Astrocyte of the spinal cord (primary cell): ENCODE measurements at regions not wholly inside any gene's neighbourhood (a gene's known extent, or its start where the extent isn't known, plus 50 kb on each side); places are given as distances from the start of the nearest gene placed in this dataset.

Source experiments
- DNase-seq: peaks from one replicate; pipeline ENCODE4 v3.0.0; 2011; ENCODE audit warnings: low read depth, low spot score
- H3K4me3 ChIP-seq: 2 replicates; pipeline ENCODE4 v1.5.1; 2011; ENCODE audit warnings: low read depth, mild to moderate bottlenecking, low read length, moderate library complexity
- in situ Hi-C: cut with HindIII; loops from 2 replicates; pipeline ENCODE4 v1.10.0; 2017; ENCODE audit warnings: low sequenced_read_pairs
- TF ChIP-seq, protein P1 (sequence below): IDR thresholded peaks from 2 replicates; pipeline ENCODE4 v1.5.1; 2012; ENCODE audit warnings: low read depth, mild to moderate bottlenecking, low read length, inconsistent platforms

DNA sequence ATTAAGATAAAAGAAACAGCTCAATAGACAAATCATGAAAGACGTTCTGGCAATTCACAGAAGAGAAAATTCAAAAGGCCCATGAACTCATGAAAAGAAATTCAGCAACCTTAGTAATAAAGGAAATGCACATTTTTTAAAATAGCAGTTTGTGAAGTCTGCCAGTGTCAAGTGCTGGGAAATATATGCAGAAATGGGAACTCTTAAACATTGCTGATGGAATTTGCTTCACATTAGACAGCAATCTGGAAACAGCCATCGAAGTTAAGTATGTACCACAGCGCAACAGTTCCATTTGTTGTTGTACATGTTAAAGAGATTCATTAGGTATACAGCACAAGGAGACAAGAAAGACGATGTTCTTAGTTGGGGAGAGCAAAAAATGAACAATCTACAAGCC is 319.4 kb upstream of the SALL1 start:
- H3K4me3 ChIP-seq: no peak overlapping the region
- in situ Hi-C loops: no loop called here
- DNase-seq: no peak
- TF ChIP-seq, protein P1, sequence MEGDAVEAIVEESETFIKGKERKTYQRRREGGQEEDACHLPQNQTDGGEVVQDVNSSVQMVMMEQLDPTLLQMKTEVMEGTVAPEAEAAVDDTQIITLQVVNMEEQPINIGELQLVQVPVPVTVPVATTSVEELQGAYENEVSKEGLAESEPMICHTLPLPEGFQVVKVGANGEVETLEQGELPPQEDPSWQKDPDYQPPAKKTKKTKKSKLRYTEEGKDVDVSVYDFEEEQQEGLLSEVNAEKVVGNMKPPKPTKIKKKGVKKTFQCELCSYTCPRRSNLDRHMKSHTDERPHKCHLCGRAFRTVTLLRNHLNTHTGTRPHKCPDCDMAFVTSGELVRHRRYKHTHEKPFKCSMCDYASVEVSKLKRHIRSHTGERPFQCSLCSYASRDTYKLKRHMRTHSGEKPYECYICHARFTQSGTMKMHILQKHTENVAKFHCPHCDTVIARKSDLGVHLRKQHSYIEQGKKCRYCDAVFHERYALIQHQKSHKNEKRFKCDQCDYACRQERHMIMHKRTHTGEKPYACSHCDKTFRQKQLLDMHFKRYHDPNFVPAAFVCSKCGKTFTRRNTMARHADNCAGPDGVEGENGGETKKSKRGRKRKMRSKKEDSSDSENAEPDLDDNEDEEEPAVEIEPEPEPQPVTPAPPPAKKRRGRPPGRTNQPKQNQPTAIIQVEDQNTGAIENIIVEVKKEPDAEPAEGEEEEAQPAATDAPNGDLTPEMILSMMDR: no peak

DNA sequence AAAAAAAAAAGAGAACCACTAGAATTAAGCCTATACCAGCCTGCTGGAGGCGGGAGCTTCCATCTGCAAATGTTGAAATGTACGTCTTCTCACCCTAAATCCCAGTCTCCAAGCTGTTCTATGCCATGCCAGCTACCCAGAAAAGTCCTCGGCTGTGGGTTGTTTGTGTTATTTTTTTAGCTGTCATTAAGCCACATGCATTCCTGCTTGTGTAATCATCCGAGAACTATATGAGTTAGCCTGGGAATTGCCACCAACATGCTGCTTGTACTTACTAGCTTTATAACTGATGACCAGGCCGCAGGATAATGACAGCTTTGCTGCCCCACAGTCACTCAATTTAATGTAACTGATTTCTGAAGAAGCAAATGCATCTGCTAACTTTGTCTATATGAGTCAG is 313.9 kb upstream of the SALL1 start:
- DNase-seq: peak; percentile 63
- TF ChIP-seq, protein P1: no peak
- no peak overlapping the region for H3K4me3 ChIP-seq
- in situ Hi-C loops: no loop called here

DNA sequence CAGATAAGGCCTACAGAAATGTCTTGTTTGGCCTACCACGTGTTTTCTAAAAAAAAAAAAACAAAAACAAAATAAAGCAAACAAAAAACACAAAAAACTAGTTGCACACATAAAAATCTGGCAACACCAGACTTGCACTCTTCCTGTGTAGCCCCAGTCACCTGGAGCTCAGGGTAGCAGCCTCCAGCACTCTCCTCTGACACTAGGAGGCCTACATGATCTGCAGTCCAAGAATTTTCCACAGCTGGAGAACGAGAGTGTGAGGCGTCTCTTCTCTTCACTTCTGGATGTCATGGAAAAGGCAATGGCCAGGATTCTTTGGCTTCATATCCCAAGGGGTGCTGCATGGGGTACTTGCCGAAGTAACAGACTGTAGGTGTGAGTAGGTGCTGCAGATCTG is 310.2 kb upstream of the SALL1 start:
- in situ Hi-C loops: no loop called here

DNA sequence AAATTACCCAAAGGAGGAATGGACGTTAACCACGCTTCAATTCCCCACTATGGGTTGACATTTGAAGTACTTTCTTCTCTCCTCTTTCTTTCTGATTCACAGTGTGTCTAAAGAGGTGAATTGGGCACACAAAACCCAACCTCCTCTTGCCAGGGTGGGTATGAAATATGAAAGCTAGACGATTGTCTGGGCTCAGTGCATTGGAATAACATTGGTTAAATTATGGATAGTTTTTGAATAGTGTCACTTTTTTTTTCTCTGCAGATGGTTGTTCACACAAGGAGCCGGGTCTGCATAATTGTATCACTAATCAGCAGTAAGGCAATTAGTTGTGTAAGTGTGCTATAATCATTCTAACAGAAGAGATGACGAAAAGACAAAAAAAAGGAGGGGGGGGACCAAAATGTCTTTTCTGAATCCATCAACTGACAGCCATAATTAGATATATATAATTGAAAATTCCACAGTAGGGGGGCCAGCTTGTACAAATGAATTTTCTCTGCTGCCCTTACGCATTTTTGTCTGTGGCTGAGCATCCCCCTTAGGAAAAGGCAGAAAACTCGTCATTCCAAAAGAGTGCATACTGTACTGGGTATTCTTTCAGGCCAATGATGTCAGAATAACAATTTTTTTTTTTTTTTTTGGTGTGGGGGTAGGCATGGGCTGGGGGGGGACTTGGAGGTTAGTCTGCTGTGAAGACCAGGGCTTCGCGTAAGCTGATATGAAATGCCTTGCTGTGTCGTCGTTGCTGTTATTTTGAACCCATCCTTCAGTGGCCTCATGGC is 307.5 kb upstream of the SALL1 start:
- TF ChIP-seq, protein P1: no peak

More for the DNA sequence above, 310.2 kb upstream of the SALL1 start:
- H3K4me3 ChIP-seq: no peak overlapping the region
- no peak for DNase-seq
- TF ChIP-seq, protein P1: no peak

DNA sequence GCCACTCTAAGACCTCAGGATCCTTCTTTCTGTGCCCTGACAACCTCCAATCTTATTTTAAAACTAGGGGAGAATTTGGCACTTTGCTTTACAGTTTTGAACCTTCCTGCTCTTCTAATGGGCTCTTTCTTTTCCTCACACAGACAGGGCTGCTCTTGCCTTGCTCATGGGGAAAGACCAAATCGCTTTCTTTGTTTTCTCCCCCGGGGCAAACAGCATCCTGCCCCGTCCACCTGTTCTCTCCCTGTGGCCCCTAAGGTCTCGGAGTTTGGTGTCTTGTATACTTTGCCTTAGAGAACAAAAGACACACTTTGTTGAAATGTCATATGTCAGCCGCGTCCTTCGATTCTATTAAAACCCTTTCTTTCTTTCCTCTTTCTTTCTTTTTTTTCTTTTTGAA is 306.7 kb upstream of the SALL1 start:
- no peak overlapping the region for H3K4me3 ChIP-seq
- DNase-seq: no peak
- TF ChIP-seq, protein P1: no peak
- in situ Hi-C loops: no loop called here

More for the DNA sequence above, 307.5 kb upstream of the SALL1 start:
- no peak for DNase-seq
- no peak overlapping the region for H3K4me3 ChIP-seq
- in situ Hi-C loops: no loop called here

DNA sequence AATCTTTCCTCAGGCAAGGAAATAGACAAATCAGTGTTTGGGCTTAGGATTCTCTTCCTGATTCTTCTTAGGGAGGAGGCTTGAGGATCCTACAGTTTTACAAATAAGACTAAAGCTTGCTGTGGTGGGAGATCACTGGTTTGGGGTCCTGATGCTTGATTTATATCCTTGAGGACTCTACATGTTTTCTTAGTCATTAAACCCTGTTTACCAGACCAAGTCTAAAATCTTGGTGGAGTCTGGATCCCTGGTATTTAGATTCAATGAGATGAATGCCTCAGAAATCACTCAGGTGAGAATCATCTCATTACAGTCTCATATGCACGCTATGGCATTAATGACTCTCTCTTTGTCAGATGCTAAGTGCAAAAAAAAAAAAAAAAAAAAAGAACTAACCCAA is 304.3 kb upstream of the SALL1 start:
- TF ChIP-seq, protein P1: no peak
- DNase-seq: no peak
- in situ Hi-C loops: no loop called here
- H3K4me3 ChIP-seq: no peak overlapping the region
